KBM-7 (cell line): ENCODE measurements at regions not wholly inside any gene's neighbourhood (a gene's known extent, or its start where the extent isn't known, plus 50 kb on each side); places are given as distances from the start of the nearest gene placed in this dataset.
"Not testable (repeated sequence)": the region's sequence is repeated elsewhere in the genome, so short reads cannot be mapped to it uniquely, and the experiment has no call there.

ENCODE experiments used
- DNase-seq: peaks from one replicate; pipeline ENCODE4 v3.0.0-alpha.2; 2015
- in situ Hi-C: fragments of 300-500 bp; cut with MboI; formaldehyde crosslinking; loops from 2 replicates; pipeline ENCODE4 v1.14.3; 2020; ENCODE audit warnings: low sequenced_read_pairs, low pct_unique_long_range_greater_than_20kb, mixed read lengths

DNA sequence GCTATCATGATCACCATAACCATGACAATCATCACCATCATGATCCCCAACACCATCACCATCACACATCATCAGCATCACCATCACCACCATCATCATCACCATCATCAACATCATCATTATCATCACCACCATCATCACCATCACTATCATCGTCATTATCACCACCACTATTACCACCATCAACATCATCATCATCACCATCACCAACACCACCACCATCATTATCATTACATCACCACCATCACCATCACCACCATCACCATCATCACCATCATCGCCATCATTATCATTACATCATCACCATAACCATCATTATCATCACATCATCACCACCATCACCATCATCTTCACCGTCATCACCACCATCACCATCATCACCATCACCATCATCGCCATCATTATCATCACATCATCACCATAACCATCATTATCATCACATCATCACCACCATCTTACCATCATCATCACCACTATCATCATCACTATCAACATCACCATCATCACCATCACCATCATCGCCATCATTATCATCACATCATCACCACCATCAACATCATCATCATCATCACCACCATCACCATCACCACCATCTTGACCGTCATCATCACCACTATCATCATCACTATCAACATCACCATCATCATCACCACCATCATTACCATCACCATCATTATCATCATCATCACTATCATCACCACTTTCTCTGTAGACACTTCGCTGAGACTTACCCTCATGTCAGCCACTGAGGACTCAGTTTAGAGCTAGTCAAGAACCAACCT lies 366.0 kb downstream of the C16orf95 start:
- in situ Hi-C loops, result no loop called here
- no peak for DNase-seq

DNA sequence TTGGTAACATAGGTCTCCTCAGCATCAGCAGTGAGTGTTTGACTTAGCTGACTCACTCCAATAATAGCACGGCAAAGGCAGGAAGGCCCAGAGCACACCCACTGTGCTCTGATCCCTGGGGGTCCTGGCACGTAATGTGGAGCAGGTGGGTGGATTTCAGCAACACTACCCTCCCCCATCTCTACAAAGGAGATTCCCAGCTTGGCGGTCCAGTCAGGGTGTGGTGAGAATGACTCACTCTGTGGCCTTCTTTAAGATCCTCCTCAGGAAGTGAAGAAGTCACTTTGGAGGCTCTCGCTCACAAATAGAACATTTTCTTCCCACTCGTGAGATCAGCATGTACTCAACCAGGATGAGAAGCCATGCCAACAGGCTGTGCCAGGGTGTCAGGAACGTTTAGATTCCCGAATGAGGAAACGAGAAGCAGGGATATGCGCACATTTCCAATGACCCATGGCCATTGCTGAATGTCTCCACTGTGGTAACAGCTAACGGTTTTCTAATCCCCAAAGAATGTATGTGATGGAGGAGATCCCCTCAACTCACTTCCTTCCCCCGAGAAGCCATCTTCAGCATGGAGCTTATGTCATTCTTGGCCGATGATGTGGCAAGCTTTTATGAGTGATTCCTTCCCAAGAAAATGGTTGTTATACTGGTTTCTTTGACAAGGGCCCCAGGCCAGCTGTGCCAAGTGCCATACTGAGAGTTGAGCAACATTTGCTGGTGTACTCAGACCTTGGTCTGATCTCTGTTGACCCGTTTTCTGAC lies 365.2 kb downstream of the C16orf95 start:
- DNase-seq, result no peak
- in situ Hi-C loops, result no loop called here

DNA sequence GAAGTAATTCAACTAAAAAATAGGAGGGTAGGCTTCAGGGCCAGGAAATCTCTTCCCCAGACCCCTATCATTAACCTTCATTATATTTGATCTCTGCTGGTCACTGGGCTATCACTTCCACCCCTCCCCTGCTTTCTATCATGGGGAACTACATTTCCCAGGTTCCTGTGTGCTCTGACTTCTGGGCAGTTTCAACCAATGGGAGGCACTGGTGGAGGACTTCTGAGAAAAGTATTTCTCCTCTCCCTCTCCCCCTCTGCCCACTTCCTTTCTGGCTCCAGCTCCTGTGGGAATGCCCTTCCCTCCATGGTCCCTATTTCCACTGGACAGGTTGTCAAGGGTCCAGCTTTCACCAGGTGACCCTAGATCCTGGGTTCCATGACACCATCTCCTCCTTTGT lies 364.4 kb downstream of the C16orf95 start:
- DNase-seq, result no peak
- in situ Hi-C loops, result no loop called here

DNA sequence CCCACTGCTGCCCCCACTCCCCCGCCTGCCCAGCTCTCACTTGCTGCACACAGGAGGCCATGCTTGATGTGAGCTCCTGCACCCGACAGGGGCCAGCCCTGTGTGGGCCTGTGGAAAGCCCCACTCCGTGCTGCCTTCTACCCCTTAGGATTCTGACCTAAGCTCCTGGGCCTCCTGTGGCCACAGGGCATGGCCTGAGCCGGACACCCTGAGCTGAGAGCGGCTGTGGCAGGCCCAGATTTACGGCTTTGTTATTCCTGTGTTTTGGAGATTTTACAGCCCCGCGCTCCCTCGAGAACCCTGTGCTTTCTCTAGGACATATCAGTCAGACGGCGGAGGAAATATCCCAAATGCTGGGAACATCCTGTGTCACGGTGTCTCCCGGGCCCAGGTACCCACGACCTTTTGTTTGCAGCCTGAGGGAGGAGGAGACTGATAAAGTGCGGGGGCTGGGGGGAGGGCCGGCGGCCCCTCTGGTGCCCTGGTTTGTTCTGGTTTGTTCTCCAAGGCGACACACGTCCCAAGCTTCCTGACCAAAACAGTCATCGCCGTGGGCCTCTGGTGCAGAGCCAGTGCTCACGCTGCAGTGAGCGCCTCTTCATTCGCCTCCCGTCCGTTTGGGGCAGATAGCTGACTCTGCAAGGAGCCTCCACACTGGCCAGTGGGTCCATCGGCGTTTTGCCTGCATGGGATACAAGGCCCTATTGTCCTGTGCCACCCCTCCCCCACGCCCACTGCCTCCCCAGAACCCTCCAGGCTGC lies 363.4 kb downstream of the C16orf95 start:
- no peak for DNase-seq
- in situ Hi-C loops, result no loop called here

DNA sequence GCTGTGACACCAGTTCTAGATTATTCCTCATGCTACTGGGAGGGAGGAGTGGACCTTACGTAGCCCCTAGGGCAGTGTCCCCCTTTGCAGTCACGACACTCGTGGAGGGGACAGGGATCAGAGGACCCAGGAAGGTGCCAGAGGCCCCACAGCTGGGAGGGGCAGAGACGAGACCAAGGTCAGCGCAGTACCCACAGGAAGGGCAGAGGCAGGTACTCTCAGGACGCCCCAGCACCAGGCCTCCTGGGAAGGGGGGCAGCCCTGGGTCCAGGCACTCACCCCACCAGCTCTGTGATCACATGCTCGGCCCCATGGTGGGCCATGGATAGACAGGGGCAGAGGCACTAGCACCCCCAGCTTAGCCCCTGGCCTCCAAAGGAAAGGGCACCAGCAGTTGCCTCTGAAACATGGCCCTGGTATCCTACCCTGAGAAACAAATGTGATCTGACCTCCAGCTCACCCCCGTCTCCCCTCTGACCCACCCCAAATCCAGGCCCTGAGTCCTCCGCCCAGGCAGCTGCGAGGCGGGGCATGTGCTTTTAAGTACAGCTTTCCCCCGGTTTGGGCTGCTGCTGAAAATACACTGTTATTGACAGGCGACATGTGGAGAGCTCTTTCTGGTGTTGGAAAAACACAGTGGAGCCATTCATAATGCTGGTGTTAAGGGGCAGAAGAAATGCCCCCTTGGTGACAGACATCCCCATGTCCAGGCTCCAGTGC lies 361.9 kb downstream of the C16orf95 start:
- in situ Hi-C loops, result no loop called here
- no peak for DNase-seq

DNA sequence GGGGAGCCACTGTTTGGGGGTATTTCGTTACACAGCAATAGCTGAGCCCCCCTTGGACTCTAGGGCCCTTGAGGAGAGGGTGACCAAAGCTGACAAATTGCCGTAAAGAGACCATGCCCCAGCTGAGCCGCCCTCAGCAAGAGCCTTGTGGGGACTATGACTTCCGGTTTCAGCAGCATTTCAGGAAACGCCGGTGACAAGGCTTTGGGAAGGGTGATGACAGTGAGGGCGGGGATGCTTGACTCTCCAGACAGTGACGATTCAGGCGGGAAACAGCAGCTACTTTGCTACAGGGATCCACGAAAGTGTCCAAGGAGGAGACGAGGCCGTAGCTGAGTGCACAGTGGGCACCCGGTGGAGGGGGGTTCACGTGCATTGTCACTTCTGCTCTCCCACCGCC lies 360.8 kb downstream of the C16orf95 start:
- peak; percentile 36 for DNase-seq
- in situ Hi-C loops, result no loop called here

DNA sequence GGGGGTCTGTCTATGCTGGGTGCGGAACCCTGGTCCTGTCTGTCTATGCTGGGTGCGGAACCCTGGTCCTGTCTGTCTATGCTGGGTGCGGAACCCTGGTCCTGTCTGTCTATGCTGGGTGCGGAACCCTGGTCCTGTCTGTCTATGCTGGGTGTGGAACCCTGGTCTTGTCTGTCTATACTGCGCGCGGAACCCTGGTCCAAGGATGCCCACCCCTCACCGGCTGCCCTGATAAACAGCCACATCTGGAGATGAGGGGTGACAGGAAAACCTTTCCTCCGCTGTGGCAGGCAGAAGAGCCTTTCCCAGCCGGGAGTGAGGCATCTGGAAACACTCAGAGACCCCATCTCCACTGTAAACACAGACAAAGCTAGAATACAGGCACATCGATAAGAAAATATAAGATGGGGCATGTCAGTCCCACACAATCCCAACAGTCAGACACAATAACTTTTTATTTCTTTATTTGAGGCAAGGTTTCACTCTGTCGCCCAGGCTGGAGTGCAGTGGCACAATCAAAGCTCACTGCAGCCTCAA lies 359.5 kb downstream of the C16orf95 start:
- in situ Hi-C loops, DNase-seq: not testable (repeated sequence)

DNA sequence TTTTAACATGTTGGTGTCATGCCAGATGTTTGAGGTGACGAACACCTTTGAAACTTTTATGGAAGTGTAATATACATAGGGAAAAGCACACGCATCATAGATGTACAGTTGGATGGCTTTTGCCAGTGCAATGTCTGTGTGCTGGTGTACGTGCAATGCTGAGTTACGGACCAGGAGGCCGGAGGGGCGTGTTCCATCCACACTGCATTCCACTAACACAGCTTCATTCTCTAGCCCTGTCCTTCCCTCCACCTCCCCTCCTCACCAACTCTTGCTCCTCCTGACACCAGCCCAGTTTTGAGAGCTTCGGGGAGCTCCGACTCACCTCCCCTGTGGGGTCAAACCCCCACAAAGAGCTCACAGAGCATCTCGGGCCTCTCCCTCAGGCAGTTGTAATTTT lies 358.8 kb downstream of the C16orf95 start:
- in situ Hi-C loops, result no loop called here
- DNase-seq, result no peak

DNA sequence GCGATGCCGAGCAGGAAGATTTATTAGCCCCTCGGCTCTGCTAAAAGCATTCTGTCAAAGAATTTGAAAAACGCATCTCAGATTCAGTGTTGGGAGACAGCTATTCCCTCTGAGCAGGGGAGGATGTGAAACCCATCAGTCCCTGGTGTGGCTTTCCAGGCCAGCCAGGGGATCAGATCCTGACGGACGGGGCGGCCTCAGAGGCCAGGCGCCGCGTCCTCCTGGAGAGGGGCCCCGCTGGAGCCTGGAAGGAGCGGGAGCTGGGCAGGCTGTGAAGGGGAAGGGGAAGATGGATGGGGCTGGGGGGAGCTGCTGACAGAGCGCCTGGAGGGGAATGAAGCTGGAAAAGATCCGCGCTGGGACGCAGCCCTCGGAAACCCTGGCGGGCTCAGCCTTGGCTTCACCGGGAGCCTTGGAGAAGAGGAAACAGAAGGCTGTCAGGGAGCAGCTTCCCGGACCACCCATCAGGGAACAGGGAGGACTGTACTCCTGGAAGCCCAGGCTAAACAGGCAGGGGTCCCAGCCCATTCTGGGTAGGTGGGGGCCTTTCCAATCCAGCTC lies 358.0 kb downstream of the C16orf95 start:
- in situ Hi-C loops, result no loop called here
- no peak for DNase-seq

DNA sequence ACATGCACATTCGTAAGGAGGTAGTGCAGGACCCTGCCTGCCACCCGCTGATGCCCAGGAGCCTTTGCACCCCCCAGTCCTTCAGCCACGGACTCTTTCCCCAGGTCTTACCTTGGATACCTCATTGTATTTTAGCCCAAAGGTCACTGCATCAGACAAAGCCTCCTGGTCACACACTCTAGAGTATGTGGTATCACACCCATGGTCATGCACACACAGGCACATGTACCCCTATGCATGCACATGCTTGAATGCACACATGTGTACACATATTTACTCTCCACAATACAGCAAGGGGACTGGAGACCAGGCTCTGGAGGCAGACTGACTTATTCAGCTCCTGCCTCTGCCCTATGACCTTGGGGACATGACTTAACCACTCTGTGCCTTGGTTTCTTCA lies 357.5 kb downstream of the C16orf95 start:
- in situ Hi-C loops, result no loop called here
- DNase-seq, result no peak

DNA sequence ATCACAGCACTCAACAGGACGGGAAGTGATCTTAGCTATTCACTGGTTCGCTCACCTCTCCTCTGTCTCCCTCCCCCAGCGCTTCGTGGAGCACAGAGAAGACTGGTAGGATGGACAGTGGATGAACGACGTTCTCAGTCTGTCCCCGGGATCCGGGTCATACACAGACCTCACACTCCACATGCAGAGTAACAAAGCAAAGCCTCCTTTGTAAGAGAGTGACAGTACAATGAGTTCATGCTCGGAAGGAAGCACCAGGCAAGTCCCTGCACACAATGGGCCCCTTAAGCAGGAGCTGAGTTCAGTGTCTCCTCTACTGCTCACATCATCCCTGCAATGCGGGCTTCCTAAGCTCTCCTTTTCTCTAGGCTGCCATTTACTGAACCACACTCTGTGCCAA lies 356.9 kb downstream of the C16orf95 start:
- no peak for DNase-seq
- in situ Hi-C loops, result no loop called here

DNA sequence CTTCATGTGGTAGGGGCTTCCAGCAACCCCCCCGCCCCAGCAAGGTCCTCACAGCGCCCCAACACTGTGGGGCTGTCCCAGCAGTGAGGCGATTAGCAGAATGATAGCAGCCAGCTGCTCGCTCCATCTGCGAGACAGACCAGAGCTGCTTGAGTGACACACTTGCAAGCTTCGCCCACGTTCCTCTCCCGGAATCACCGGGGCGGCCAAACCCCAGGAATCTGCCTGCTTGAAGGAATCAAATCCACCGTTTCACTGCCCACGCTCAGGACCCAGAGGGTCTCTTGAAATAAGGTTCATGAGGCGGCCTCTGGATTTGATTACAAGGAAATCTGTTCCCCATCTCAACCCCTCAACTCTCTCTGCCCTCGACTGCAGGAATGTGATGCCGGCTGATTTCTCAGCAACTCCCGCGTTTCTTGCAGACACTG lies 356.0 kb downstream of the C16orf95 start:
- in situ Hi-C loops, result no loop called here

DNA sequence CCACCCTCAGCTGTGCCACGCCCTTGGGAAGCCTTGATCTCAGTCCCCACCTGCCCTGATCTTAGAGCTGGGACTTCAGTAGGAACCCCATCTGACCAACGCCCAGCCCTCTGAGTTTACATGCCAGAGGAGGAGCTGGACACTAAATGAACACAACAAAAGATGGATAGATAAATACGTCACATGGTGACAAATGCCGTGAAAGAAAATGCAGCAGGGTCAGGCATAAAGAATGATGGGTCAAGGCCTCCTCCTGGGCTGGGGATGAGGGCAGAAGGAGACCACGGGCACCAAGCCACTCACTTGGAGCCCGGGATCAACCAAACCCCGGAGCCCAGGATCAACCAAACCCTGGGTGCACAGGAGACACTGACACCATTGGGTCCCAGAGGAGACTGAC lies 354.9 kb downstream of the C16orf95 start:
- in situ Hi-C loops, result no loop called here
- DNase-seq, result no peak

More for the DNA sequence above, 356.0 kb downstream of the C16orf95 start:
- no peak for DNase-seq

DNA sequence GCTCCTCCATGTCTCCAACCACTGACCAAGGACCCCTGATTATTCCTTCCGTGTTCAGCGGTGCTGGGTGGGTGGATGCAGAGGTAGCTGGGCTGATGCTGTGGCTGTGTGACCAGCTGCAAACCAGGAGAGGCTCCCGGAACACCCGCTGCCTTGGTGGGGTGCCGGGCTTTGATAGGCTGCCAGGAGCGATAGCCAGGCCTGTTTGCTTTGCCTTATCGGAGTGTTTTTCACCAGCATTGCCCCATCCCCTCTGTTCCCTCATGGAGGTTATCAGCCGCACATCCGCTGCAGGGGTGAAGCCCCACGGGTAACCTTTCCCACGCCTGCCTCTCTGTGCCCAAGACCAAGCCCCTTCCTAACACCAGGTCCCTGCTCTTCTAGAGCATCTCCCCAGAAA lies 354.3 kb downstream of the C16orf95 start:
- in situ Hi-C loops, result no loop called here
- no peak for DNase-seq

DNA sequence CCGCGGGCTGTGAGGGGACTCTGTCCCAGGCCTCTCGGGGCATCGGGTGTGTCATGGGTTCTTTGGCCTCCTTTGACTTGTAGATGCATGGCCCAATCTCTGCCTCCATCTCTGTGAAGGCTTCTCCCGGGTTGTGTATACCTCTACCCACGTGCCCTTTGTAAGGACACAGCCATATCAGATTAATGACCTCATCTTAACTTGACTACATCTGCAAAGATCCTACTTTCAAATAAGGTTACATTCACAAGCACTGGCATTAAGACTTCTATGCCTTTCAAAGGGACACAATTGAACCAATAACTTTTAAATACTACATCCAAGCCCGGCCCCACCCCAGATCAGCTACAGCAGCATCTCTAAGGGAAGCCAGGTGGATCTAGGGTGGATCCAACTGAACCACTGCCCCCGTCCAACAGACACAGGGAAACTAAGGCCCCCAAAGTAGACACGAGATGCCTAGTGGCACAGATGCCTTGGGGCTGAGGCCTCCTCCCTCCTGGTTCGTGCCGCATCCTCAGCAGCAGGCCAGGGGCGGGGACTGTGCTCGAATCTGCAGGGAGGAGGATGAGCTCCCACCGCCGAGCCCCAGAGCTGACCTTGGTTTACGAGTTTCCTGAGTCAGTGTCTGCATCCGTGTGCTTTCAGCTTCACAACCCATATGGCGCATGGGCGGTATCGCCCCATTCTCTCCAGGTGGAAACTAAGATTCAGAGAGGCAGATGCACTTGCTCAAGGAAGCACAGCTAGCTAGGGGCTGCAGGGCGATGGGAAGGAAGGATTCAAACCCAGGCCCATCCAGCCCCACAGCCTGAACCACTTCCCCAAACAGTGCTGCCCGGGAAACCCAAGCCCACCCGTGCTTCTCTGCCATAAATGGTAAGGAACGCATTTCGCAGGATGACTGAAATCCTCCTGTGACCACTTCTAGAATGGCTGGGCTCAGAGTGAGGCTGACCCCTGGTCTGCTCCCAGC lies 353.3 kb downstream of the C16orf95 start:
- in situ Hi-C loops, result no loop called here
- DNase-seq, result no peak

DNA sequence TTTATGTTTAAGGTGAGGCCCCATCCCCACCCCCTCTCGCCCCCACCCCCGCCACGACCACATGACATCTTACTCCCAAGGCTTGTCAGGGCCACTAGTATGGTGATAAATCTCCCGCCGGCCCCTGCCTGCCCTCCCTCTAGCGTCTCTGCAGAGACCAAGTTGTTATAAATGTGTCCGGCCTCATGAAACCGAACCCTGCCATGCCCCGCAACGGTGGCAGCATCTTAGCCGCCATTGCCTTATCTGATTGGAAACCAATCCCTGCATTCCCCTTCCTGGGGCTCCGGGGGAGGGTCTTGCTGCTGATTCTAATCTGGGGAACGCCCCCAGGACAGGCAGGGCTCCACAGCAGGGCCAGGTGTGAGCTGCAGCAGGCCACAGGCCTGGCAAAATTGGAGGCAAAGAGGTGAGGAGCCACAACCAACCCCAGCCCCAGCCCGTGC lies 352.4 kb downstream of the C16orf95 start:
- in situ Hi-C loops, result no loop called here
- no peak for DNase-seq

DNA sequence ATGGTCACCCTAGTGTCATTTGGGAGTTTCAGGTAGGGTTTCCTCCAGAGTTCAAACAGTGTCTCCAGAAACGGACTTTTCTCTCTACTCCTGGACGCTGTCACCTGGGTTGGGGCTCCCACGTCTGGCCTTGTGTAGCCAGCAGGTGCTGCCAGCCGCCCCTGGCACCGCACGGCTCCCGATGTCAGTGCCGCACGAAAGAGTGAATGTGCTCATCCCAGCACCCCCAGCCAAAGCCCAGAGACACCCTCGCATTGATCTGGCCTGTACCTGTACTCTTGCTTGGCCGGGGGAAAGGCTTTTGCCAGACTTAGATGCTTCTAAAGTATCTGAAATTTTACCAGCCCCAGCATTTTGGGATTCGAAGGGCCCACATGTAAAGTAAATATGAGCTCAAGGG lies 351.9 kb downstream of the C16orf95 start:
- in situ Hi-C loops, result no loop called here
- DNase-seq, result no peak
